ENCODE measurements at regions not wholly inside any gene's neighbourhood (a gene's known extent, or its start where the extent isn't known, plus 50 kb on each side); places are given as distances from the start of the nearest gene placed in this dataset.
"Not testable (repeated sequence)": the region's sequence is repeated elsewhere in the genome, so short reads cannot be mapped to it uniquely, and the experiment has no call there.

GRCh38 chr13:81080911-81081454 lies 740.1 kb upstream of the SPRY2 start:
- no peak for DNase-seq (ENCODE audit: low read depth, low spot score)

GRCh38 chr13:81078048-81078447 lies 737.1 kb upstream of the SPRY2 start:
- no peak for DNase-seq (ENCODE audit: low read depth, low spot score)

- not testable (repeated sequence) for DNase-seq (ENCODE audit: low read depth, low spot score)
Measured at GRCh38 chr13:81069822-81070221, 728.9 kb upstream of the SPRY2 start.

GRCh38 chr13:81058916-81059290 lies 718.0 kb upstream of the SPRY2 start:
- DNase-seq (ENCODE audit: low read depth, low spot score), result no peak

GRCh38 chr13:81058211-81058915 lies 717.4 kb upstream of the SPRY2 start:
- DNase-seq (ENCODE audit: low read depth, low spot score), result no peak

- DNase-seq (ENCODE audit: low read depth, low spot score), result no peak
Measured at GRCh38 chr13:81051873-81052272, 710.9 kb upstream of the SPRY2 start.

- DNase-seq (ENCODE audit: low read depth, low spot score), result no peak
Measured at GRCh38 chr13:81048026-81048461, 707.1 kb upstream of the SPRY2 start.

- DNase-seq (ENCODE audit: low read depth, low spot score), result no peak
Measured at GRCh38 chr13:81041761-81042160, 700.8 kb upstream of the SPRY2 start.

GRCh38 chr13:81031996-81032395 lies 691.1 kb upstream of the SPRY2 start:
- no peak for DNase-seq (ENCODE audit: low read depth, low spot score)

- DNase-seq (ENCODE audit: low read depth, low spot score), result no peak
Measured at GRCh38 chr13:81025091-81025490, 684.2 kb upstream of the SPRY2 start.

GRCh38 chr13:81021284-81021840 lies 680.4 kb upstream of the SPRY2 start:
- no peak for DNase-seq (ENCODE audit: low read depth, low spot score)

- DNase-seq (ENCODE audit: low read depth, low spot score), result no peak
Measured at GRCh38 chr13:81020010-81020409, 679.1 kb upstream of the SPRY2 start.

- no peak for DNase-seq (ENCODE audit: low read depth, low spot score)
Measured at GRCh38 chr13:81018936-81019335, 678.0 kb upstream of the SPRY2 start.

- peak; percentile 11 for DNase-seq (ENCODE audit: low read depth, low spot score)
Measured at GRCh38 chr13:81017513-81018152, 676.7 kb upstream of the SPRY2 start.

GRCh38 chr13:81012031-81012430 lies 671.1 kb upstream of the SPRY2 start:
- DNase-seq (ENCODE audit: low read depth, low spot score), result no peak

- no peak for DNase-seq (ENCODE audit: low read depth, low spot score)
Measured at GRCh38 chr13:81001828-81002385, 661.0 kb upstream of the SPRY2 start.

- not testable (repeated sequence) for DNase-seq (ENCODE audit: low read depth, low spot score)
Measured at GRCh38 chr13:80998603-80999002, 657.7 kb upstream of the SPRY2 start.

- DNase-seq (ENCODE audit: low read depth, low spot score), result no peak
Measured at GRCh38 chr13:80989747-80990146, 648.8 kb upstream of the SPRY2 start.

GRCh38 chr13:80989241-80989640 lies 648.3 kb upstream of the SPRY2 start:
- no peak for DNase-seq (ENCODE audit: low read depth, low spot score)

- DNase-seq (ENCODE audit: low read depth, low spot score), result no peak
Measured at GRCh38 chr13:80988391-80989151, 647.6 kb upstream of the SPRY2 start.

- no peak for DNase-seq (ENCODE audit: low read depth, low spot score)
Measured at GRCh38 chr13:80979035-80979641, 638.2 kb upstream of the SPRY2 start.
